ENCODE measurements at regions not wholly inside any gene's neighbourhood (a gene's known extent, or its start where the extent isn't known, plus 50 kb on each side); places are given as distances from the start of the nearest gene placed in this dataset.

- TF ChIP-seq CTCF (IDR thresholded peaks at IDR 0.05; ENCODE audit: low read depth, low read length, poor library complexity, severe bottlenecking) (no peak), EZH2phosphoT487 (IDR thresholded peaks at IDR 0.05; ENCODE audit: borderline replicate concordance, low read length) (no peak)
Observed at GRCh38 chr1:91153341-91153740, 131.5 kb upstream of the ZNF644 start.

All from DOHH2 (cell line).